ENCODE measurements at regions not wholly inside any gene's neighbourhood (a gene's known extent, or its start where the extent isn't known, plus 50 kb on each side); places are given as distances from the start of the nearest gene placed in this dataset.

- TF ChIP-seq CTCF (IDR thresholded peaks at IDR 0.05), result no peak
These were observed 403.5 kb downstream of the DMRT2 start for GRCh38 chr9:1453636-1454035.

DNA sequence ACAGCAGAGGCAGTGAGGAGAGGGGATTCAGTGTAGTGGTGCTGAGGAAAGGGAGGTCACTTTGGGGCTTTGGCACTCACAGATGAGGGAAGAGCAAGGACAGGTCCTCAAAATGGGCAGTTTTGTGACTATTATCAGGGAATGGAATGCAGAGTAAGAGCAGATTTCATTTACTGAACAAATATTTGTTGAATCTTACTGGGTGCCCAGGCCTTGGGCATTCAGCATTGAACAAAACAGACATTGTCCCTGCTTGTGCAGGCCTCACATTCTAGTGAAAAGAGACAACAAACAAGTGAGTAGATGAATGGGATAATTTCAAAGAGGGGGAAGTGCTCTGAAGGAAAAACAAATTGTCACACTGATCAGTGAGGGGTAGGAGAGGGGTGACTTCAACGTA lies 404.1 kb downstream of the DMRT2 start:
- intact Hi-C loops (cut with DNase I), result no loop called here
- TF ChIP-seq CTCF (IDR thresholded peaks at IDR 0.05), result no peak
- Histone ChIP-seq H3K27ac (no peak overlapping the region), H3K4me1 (peaks cover 0 to 3% of the 10 kb centered on the region in 2 donors), H3K36me3 (no peaks in the 10 kb centered on the region), H3K9me3 (no peaks in the 10 kb centered on the region), H3K4me3 (no peak overlapping the region), H3K27me3 (no peaks in the 10 kb centered on the region)
- DNase-seq (no peak), ATAC-seq (no peak)

More at GRCh38 chr9:1453636-1454035, 403.5 kb downstream of the DMRT2 start:
- Histone ChIP-seq H3K36me3 (no peaks in the 10 kb centered on the region), H3K27ac (no peak overlapping the region), H3K4me3 (no peak overlapping the region), H3K9me3 (no peaks in the 10 kb centered on the region), H3K4me1 (peaks cover 0 to 3% of the 10 kb centered on the region in 2 donors), H3K27me3 (no peaks in the 10 kb centered on the region)
- intact Hi-C loops (cut with DNase I), result no loop called here
- no peak for DNase-seq
- ATAC-seq, result no peak

DNA sequence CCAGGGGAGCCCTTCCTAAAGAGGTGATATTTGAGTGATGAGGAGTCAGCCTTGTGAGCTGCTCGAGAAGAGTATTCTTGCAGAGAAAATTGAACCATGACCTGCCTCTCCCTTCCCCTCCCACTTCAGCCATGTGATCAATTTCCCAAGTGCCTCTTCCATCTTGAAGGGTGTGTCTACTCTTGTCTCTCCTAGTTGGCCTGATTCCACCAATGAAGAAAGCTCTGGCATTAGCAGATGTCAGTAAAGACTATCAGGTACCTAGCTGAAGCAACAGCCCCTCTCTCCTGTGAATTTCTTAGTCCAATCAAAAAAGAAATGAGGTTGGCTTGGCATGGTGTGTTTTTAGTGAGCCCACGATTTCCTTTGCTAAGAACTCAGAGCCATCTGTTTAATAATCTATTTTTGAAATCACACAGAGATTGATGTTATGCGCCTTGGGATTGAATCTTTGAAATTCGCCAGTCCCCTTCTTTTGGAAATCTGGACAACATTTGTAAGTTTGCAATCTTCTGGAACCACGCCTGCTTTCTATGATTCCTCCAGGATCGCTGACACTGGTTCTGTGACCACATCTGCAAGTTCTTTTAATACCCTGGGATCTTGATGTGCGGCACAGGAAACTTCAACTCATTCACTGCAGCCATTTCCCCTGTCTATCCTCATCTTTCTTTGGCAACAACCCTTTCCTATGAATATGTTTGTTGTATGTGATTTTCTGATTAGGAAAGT lies 404.6 kb downstream of the DMRT2 start:
- Histone ChIP-seq H3K4me3 (no peak overlapping the region), H3K27me3 (no peaks in the 10 kb centered on the region), H3K4me1 (peaks cover 0 to 3% of the 10 kb centered on the region in 2 donors), H3K27ac (no peak overlapping the region), H3K9me3 (no peaks in the 10 kb centered on the region), H3K36me3 (no peaks in the 10 kb centered on the region)
- ATAC-seq (no peak), DNase-seq (no peak)
- intact Hi-C loops (cut with DNase I), result no loop called here
- TF ChIP-seq CTCF (IDR thresholded peaks at IDR 0.05), result no peak

GRCh38 chr9:1455766-1456165 lies 405.6 kb downstream of the DMRT2 start:
- Histone ChIP-seq H3K27ac (no peak overlapping the region), H3K4me1 (peaks cover 0 to 3% of the 10 kb centered on the region in 2 donors), H3K27me3 (no peaks in the 10 kb centered on the region), H3K9me3 (no peaks in the 10 kb centered on the region), H3K36me3 (no peaks in the 10 kb centered on the region), H3K4me3 (no peak overlapping the region)
- intact Hi-C loops (cut with DNase I), result no loop called here
- DNase-seq, result no peak
- no peak for ATAC-seq
- no peak for TF ChIP-seq CTCF (IDR thresholded peaks at IDR 0.05)

DNA sequence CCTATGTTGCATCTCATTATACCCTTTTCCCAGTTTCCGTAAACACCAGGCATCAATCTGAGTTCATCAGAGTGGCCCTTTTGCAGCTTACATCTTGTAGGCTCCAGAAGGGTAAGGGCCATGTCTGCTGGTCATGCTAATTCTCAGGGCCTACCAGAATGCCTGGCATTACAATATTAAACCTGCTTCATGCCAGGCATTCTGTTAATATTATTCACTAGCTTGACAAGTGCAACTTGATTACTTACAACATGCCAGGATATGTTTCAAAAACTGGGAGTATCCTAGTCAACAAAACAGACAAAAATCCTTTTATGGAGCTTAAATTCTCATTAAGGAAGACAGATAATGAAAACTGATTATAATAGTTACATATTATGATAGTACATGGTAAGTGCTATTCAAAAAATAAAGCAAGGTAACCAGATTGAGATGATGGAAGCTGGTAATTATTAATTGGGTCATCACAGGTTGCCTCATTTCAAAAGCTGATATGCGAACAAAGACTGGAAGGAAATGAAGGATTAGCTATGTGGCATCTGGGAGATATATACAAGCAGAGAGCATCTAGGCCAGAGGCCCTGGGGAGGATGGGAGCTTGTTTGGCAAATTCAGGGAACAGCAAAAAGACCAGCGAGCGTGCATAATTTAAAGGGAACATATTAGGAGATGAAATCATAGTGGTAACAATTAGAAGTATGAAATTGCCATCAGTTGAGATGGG lies 406.3 kb downstream of the DMRT2 start:
- Histone ChIP-seq H3K9me3 (no peaks in the 10 kb centered on the region), H3K4me1 (peaks cover 0 to 3% of the 10 kb centered on the region in 2 donors), H3K27ac (no peak overlapping the region), H3K27me3 (no peaks in the 10 kb centered on the region), H3K4me3 (no peak overlapping the region), H3K36me3 (no peaks in the 10 kb centered on the region)
- no peak for ATAC-seq
- intact Hi-C loops (cut with DNase I), result no loop called here
- DNase-seq, result no peak
- TF ChIP-seq CTCF (IDR thresholded peaks at IDR 0.05), result no peak

All from left lung (tissue), 4 donors.